Myocyte (in vitro differentiated cells): ENCODE measurements at regions not wholly inside any gene's neighbourhood (a gene's known extent, or its start where the extent isn't known, plus 50 kb on each side); places are given as distances from the start of the nearest gene placed in this dataset.
A peak's percentile ranks its signal among the peaks of the same experiment; 100 is the strongest.

Source experiments
- DNase-seq: peaks from one replicate; pipeline ENCODE4 v3.0.0-alpha.2; 2012; ENCODE audit warnings: low read depth

- no peak for DNase-seq
Measured at GRCh38 chr9:82369251-82369945, 380.8 kb downstream of the SPATA31D1 start.

- DNase-seq = no peak
Measured at GRCh38 chr9:82375041-82375440, 386.5 kb downstream of the SPATA31D1 start.

GRCh38 chr9:82376677-82377232 is 388.2 kb downstream of the SPATA31D1 start:
- no peak for DNase-seq

GRCh38 chr9:82382887-82383616 is 394.5 kb downstream of the SPATA31D1 start:
- no peak for DNase-seq

- DNase-seq = no peak
Measured at GRCh38 chr9:82385633-82386032, 397.1 kb downstream of the SPATA31D1 start.

- no peak for DNase-seq
Measured at GRCh38 chr9:82397534-82397933, 409.0 kb downstream of the SPATA31D1 start.

GRCh38 chr9:82404196-82404870 is 415.8 kb downstream of the SPATA31D1 start:
- no peak for DNase-seq

GRCh38 chr9:82404881-82405280 is 416.3 kb downstream of the SPATA31D1 start:
- no peak for DNase-seq

GRCh38 chr9:82406456-82407085 is 418.0 kb downstream of the SPATA31D1 start:
- no peak for DNase-seq

GRCh38 chr9:82410306-82410705 is 421.7 kb downstream of the SPATA31D1 start:
- DNase-seq = no peak

GRCh38 chr9:82410866-82411265 is 422.3 kb downstream of the SPATA31D1 start:
- DNase-seq = no peak

GRCh38 chr9:82412586-82413305 is 424.2 kb downstream of the SPATA31D1 start:
- DNase-seq = no peak

GRCh38 chr9:82417501-82417900 is 428.9 kb downstream of the SPATA31D1 start:
- no peak for DNase-seq

GRCh38 chr9:82418334-82418733 is 429.8 kb downstream of the SPATA31D1 start:
- DNase-seq = peak; percentile 12

GRCh38 chr9:82419696-82420486 is 431.3 kb downstream of the SPATA31D1 start:
- no peak for DNase-seq

- no peak for DNase-seq
Measured at GRCh38 chr9:82421498-82421897, 432.9 kb downstream of the SPATA31D1 start.

GRCh38 chr9:82423700-82424099 is 435.1 kb downstream of the SPATA31D1 start:
- no peak for DNase-seq

GRCh38 chr9:82424599-82425120 is 436.1 kb downstream of the SPATA31D1 start:
- no peak for DNase-seq

- no peak for DNase-seq
Measured at GRCh38 chr9:82431121-82431520, 442.5 kb downstream of the SPATA31D1 start.
